ENCODE measurements at regions not wholly inside any gene's neighbourhood (a gene's known extent, or its start where the extent isn't known, plus 50 kb on each side); places are given as distances from the start of the nearest gene placed in this dataset.

DNA sequence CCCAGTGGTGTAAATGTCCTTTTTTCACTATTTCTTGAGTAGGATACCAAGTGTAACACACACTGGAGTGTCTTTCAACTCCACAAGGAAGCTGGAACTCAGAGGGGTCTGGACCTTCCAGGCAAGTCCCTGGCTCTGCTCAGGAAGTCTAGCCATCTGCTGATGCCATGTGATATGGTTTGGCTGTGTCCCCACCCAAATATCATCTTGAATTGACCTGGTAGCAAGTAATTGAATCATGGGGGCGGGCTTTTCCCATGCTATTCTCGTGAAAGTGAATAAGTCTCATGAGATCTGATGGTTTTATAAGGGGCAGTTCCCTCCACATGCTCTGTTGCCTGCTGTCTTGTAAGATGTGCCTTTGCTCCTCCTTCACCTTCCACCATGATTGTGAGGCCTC, 99.4 kb upstream of the CDC42EP3 start:
- TF ChIP-seq POLR2A (IDR thresholded peaks at IDR 0.05): no peak
- TF ChIP-seq, protein P1, sequence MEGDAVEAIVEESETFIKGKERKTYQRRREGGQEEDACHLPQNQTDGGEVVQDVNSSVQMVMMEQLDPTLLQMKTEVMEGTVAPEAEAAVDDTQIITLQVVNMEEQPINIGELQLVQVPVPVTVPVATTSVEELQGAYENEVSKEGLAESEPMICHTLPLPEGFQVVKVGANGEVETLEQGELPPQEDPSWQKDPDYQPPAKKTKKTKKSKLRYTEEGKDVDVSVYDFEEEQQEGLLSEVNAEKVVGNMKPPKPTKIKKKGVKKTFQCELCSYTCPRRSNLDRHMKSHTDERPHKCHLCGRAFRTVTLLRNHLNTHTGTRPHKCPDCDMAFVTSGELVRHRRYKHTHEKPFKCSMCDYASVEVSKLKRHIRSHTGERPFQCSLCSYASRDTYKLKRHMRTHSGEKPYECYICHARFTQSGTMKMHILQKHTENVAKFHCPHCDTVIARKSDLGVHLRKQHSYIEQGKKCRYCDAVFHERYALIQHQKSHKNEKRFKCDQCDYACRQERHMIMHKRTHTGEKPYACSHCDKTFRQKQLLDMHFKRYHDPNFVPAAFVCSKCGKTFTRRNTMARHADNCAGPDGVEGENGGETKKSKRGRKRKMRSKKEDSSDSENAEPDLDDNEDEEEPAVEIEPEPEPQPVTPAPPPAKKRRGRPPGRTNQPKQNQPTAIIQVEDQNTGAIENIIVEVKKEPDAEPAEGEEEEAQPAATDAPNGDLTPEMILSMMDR (IDR thresholded peaks at IDR 0.05): no peak
